Suprapubic skin (tissue), 4 donors: ENCODE measurements at regions not wholly inside any gene's neighbourhood (a gene's known extent, or its start where the extent isn't known, plus 50 kb on each side); places are given as distances from the start of the nearest gene placed in this dataset.

Source experiments
- DNase-seq, 2 donors: peaks; one replicate each; pipeline ENCODE4 v3.0.0-alpha.2; 2019; ENCODE audit warnings: low spot score in 2 of 2
- H3K27ac ChIP-seq: fragments of 200-600 bp; sonication (generic); one replicate; pipeline ENCODE4 v1.5.1; 2019
- H3K27me3 ChIP-seq: fragments of 200-600 bp; sonication (generic); one replicate; pipeline ENCODE4 v1.5.1; 2019
- H3K36me3 ChIP-seq: fragments of 200-600 bp; sonication (generic); one replicate; pipeline ENCODE4 v1.5.1; 2019
- H3K4me1 ChIP-seq: fragments of 200-600 bp; sonication (generic); one replicate; pipeline ENCODE4 v1.5.1; 2019
- H3K4me3 ChIP-seq: fragments of 200-600 bp; sonication (generic); one replicate; pipeline ENCODE4 v1.5.1; 2019; ENCODE audit warnings: mild to moderate bottlenecking
- H3K9me3 ChIP-seq: fragments of 200-600 bp; sonication (generic); one replicate; pipeline ENCODE4 v1.5.1; 2019
- CTCF ChIP-seq, 2 donors: fragments of 200-600 bp in 1 of 2; fragments of 450-650 bp in 1 of 2; sonication (generic) in 1 of 2; IDR thresholded peaks; one replicate each; pipeline ENCODE4 v1.5.1; 2016 to 2019; ENCODE audit warnings: antibody characterized with exemption in 2 of 2, mild to moderate bottlenecking in 1 of 2, moderate library complexity in 1 of 2
- EP300 ChIP-seq: sonication (generic); formaldehyde crosslinking; IDR thresholded peaks from one replicate; pipeline ENCODE4 v1.6.1; 2017; ENCODE audit warnings: antibody characterized with exemption
- POLR2A ChIP-seq, 2 donors: fragments of 450-650 bp; IDR thresholded peaks; one replicate each; pipeline ENCODE4 v1.6.1; 2017; ENCODE audit warnings: antibody characterized with exemption in 2 of 2, mild to moderate bottlenecking in 2 of 2, moderate library complexity in 2 of 2
- POLR2AphosphoS5 ChIP-seq, 3 donors: sonication (generic); formaldehyde crosslinking; IDR thresholded peaks; one replicate each; pipeline ENCODE4 v1.6.1; 2017; ENCODE audit warnings: antibody characterized with exemption in 3 of 3
- WGBS: methylation state at CpG from one replicate; pipeline ENCODE4 v1.1.5; 2018; 5-methylcytosine and 5-hydroxymethylcytosine counted together

- Histone ChIP-seq H3K4me1 (peaks cover 14% of the 10 kb centered on the region), H3K27me3 (peaks cover 61% of the 10 kb centered on the region), H3K9me3 (no peaks in the 10 kb centered on the region), H3K27ac (peak overlapping the region; percentile 44), H3K36me3 (no peaks in the 10 kb centered on the region), H3K4me3 (peak overlapping the region; percentile 27)
- no peak for TF ChIP-seq CTCF (IDR thresholded peaks at IDR 0.05)
- no peak for TF ChIP-seq POLR2A (IDR thresholded peaks at IDR 0.05)
- TF ChIP-seq EP300: no peak
- TF ChIP-seq POLR2AphosphoS5 (IDR thresholded peaks at IDR 0.05): no peak
- no peak for DNase-seq
- 7% methylated on average over 30 of the region's 31 CpGs for WGBS
Observed at GRCh38 chr5:73311291-73312110, 137.1 kb downstream of the FOXD1 start.

DNA sequence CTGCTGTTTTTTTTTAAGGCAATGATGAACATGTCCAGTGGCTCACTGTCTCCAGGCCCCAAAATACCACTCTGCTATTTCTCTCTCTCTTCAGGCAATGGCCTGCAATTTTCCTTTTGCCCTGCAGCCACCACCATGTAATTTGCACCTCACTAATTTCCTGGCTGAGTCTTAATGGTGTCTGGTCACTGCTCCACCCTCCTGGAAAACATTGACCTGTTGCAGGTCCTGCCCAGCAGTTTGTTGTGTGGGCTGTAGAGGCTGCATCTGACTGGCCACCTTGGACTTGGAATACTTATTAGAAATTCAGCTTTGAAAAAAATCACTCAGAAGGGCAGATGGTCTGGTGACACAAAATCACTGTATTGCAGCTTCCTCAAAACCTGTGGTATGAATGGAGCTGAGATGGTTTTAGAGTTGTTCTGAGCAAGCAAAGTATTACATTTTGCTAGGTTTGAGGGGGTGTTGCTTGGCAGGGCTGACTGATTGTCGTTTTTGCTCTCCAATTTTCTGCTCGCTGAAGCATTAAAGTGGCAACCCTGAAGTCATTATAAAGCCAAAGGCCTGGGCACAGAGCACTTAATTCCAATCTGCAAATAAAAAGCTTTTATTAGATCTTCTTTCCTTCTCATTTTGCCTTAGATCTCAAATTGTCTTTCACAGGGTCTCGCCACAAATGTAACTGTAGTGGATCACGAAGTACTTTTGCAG lies 134.8 kb downstream of the TMEM174 start:
- TF ChIP-seq EP300 (no peak), POLR2A (IDR thresholded peaks at IDR 0.05) (no peak)
- DNase-seq: no peak
- H3K36me3 ChIP-seq: no peaks in the 10 kb centered on the region
- no peak overlapping the region for H3K4me3 ChIP-seq
- WGBS: 77% methylated on average over 4 of the region's 4 CpGs
- no peaks in the 10 kb centered on the region for H3K9me3 ChIP-seq
- peaks cover 22% of the 10 kb centered on the region for H3K4me1 ChIP-seq
- H3K27me3 ChIP-seq: peaks cover 72% of the 10 kb centered on the region
- no peak overlapping the region for H3K27ac ChIP-seq

DNA sequence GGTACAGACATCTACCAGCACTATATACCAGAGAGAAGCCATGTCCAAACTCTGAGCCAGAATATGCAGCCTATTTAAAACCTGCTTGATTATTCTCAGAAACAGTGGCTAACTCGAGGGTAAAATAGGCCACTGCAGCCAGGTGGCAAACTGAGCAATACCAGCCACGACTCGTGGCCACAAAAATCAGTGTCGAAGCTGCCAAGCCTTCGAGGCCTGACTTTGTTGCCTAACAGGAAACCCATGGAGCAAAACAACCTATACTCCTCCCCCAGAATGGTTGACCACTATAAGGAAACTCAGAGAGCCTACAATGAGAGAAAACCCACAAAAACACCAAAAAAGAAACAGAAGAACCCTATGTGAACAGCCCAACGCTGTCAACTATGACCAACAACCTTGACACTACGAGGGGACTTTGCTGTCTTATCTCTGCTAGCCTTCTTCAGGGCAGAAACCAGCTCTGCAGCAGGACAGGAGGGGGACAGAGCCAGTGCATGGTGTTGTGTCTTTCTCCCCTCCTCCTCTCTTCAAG lies 133.8 kb downstream of the TMEM174 start:
- peaks cover 72% of the 10 kb centered on the region for H3K27me3 ChIP-seq
- no peaks in the 10 kb centered on the region for H3K9me3 ChIP-seq
- H3K36me3 ChIP-seq: no peaks in the 10 kb centered on the region
- no peak overlapping the region for H3K27ac ChIP-seq
- DNase-seq: no peak
- H3K4me1 ChIP-seq: peaks cover 19% of the 10 kb centered on the region
- H3K4me3 ChIP-seq: no peak overlapping the region
- 73% methylated on average over 7 of the region's 7 CpGs for WGBS
- TF ChIP-seq POLR2AphosphoS5 (IDR thresholded peaks at IDR 0.05) (no peak), EP300 (no peak), POLR2A (IDR thresholded peaks at IDR 0.05) (no peak), CTCF (IDR thresholded peaks at IDR 0.05) (no peak)

- H3K36me3 ChIP-seq: no peaks in the 10 kb centered on the region
- peaks cover 72% of the 10 kb centered on the region for H3K27me3 ChIP-seq
- H3K9me3 ChIP-seq: no peaks in the 10 kb centered on the region
- peaks cover 14% of the 10 kb centered on the region for H3K4me1 ChIP-seq
- no peak for TF ChIP-seq POLR2AphosphoS5 (IDR thresholded peaks at IDR 0.05)
- TF ChIP-seq CTCF (IDR thresholded peaks at IDR 0.05): no peak
- TF ChIP-seq POLR2A (IDR thresholded peaks at IDR 0.05): no peak
- TF ChIP-seq EP300: no peak
- no peak overlapping the region for H3K4me3 ChIP-seq
- WGBS: 73% methylated on average over 4 of the region's 4 CpGs
- DNase-seq: no peak
- H3K27ac ChIP-seq: no peak overlapping the region
Observed at GRCh38 chr5:73306078-73306719, 133.2 kb downstream of the TMEM174 start.

- TF ChIP-seq POLR2AphosphoS5 (IDR thresholded peaks at IDR 0.05) (no peak), EP300 (no peak), POLR2A (IDR thresholded peaks at IDR 0.05) (no peak), CTCF (IDR thresholded peaks at IDR 0.05) (no peak)
- Histone ChIP-seq H3K9me3 (no peaks in the 10 kb centered on the region), H3K27ac (no peak overlapping the region), H3K4me1 (peaks cover 14% of the 10 kb centered on the region), H3K4me3 (no peak overlapping the region), H3K27me3 (peaks cover 73% of the 10 kb centered on the region), H3K36me3 (no peaks in the 10 kb centered on the region)
- WGBS: 83% methylated on average over 3 of the region's 3 CpGs
- DNase-seq: no peak
Observed at GRCh38 chr5:73305386-73305785, 132.4 kb downstream of the TMEM174 start.
